ENCODE measurements at regions not wholly inside any gene's neighbourhood (a gene's known extent, or its start where the extent isn't known, plus 50 kb on each side); places are given as distances from the start of the nearest gene placed in this dataset.

DNA sequence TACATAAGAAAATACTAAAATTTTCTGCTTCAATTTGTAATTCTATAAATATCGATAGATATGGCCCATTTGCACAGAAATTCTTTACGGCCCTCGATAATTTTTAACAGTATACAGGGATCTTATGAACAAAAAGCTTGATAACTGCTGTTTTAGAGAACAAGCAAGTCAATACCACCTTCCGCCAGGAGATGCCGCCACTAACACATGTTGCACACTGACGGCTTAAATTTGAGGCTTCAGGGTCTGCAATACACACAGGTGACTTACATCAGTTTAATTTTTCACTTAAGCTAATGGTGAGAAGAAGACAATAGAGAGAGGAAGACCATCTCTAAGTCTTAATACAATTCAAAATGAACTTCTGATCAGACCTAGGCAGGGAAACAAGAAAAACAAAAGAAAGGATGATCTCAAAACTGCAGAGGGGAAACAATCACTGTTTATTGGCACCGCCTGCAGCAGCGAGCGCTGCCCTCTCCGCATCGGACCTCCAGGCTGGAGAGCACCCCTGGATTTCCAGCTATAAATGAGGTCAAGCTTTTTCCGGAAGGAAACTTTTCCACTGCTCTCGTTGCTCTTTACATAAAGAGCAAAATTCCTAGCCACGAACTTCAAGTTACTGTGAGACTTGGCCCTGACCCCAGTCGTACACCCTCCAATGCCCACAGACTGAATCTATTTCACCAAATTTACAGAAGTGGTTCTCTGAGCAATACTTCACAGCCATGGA, 53.9 kb downstream of the OTOR start:
- peaks cover 20% of the 10 kb centered on the region for H3K27me3 ChIP-seq
- H4K20me1 ChIP-seq (ENCODE audit: insufficient read depth, poor library complexity, severe bottlenecking), result no peaks in the 10 kb centered on the region
- DNase-seq (ENCODE audit: low spot score), result peak; percentile 80
- H3K36me3 ChIP-seq (replicated peaks; ENCODE audit: insufficient read depth, low read depth), result no peaks in the 10 kb centered on the region
- H3K79me2 ChIP-seq, result no peaks in the 10 kb centered on the region
- WGBS (ENCODE audit: low lambda C conversion rate, missing lambda C conversion rate), result 51% methylated on average over 15 of the region's 15 CpGs
- H3K4me1 ChIP-seq (ENCODE audit: insufficient read depth), result no peaks in the 10 kb centered on the region
- H3K27ac ChIP-seq, result no peak overlapping the region
- no peaks in the 10 kb centered on the region for H3K9me2 ChIP-seq (replicated peaks; ENCODE audit: insufficient read depth)
- no peak overlapping the region for H2AFZ ChIP-seq
- H3K9me3 ChIP-seq (ENCODE audit: low read depth), result no peaks in the 10 kb centered on the region
- TF ChIP-seq, protein P1, sequence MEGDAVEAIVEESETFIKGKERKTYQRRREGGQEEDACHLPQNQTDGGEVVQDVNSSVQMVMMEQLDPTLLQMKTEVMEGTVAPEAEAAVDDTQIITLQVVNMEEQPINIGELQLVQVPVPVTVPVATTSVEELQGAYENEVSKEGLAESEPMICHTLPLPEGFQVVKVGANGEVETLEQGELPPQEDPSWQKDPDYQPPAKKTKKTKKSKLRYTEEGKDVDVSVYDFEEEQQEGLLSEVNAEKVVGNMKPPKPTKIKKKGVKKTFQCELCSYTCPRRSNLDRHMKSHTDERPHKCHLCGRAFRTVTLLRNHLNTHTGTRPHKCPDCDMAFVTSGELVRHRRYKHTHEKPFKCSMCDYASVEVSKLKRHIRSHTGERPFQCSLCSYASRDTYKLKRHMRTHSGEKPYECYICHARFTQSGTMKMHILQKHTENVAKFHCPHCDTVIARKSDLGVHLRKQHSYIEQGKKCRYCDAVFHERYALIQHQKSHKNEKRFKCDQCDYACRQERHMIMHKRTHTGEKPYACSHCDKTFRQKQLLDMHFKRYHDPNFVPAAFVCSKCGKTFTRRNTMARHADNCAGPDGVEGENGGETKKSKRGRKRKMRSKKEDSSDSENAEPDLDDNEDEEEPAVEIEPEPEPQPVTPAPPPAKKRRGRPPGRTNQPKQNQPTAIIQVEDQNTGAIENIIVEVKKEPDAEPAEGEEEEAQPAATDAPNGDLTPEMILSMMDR (IDR thresholded peaks at IDR 0.05; ENCODE audit: poor library complexity), result peak; percentile 89
- no peak for TF ChIP-seq EZH2phosphoT487 (IDR thresholded peaks at IDR 0.05; ENCODE audit: low read depth, severe bottlenecking, unreplicated experiment)
- H3K4me2 ChIP-seq, result no peak overlapping the region
- H3K4me3 ChIP-seq, result no peak overlapping the region

DNA sequence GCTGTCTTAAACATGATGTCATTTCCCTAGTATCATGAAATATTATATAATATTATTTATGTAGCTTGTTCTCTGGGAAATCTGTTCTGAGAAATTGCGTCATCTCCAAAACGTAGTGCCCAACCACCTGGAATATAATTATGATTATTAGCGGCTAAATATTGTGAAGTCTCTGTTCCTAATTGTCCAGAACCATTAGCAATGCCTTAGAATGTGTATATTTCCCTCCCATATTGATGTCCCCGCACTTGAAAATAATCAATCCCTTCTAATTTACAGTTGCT, 54.4 kb downstream of the OTOR start:
- DNase-seq (ENCODE audit: low spot score), result no peak
- Histone ChIP-seq H3K27ac (no peak overlapping the region), H3K9me3 (ENCODE audit: low read depth) (no peaks in the 10 kb centered on the region), H2AFZ (no peak overlapping the region), H3K4me3 (no peak overlapping the region), H3K36me3 (replicated peaks; ENCODE audit: insufficient read depth, low read depth) (no peaks in the 10 kb centered on the region), H3K4me2 (no peak overlapping the region), H4K20me1 (ENCODE audit: insufficient read depth, poor library complexity, severe bottlenecking) (no peaks in the 10 kb centered on the region), H3K79me2 (no peaks in the 10 kb centered on the region), H3K9me2 (replicated peaks; ENCODE audit: insufficient read depth) (no peaks in the 10 kb centered on the region), H3K27me3 (peaks cover 20% of the 10 kb centered on the region), H3K4me1 (ENCODE audit: insufficient read depth) (no peaks in the 10 kb centered on the region)
- TF ChIP-seq EZH2 (IDR thresholded peaks at IDR 0.05; ENCODE audit: borderline replicate concordance) (no peak), EZH2phosphoT487 (IDR thresholded peaks at IDR 0.05; ENCODE audit: low read depth, severe bottlenecking, unreplicated experiment) (no peak)
- TF ChIP-seq, protein P1 (IDR thresholded peaks at IDR 0.05; ENCODE audit: poor library complexity), result no peak
- WGBS (ENCODE audit: low lambda C conversion rate, missing lambda C conversion rate), result 75% methylated on average over 4 of the region's 4 CpGs

DNA sequence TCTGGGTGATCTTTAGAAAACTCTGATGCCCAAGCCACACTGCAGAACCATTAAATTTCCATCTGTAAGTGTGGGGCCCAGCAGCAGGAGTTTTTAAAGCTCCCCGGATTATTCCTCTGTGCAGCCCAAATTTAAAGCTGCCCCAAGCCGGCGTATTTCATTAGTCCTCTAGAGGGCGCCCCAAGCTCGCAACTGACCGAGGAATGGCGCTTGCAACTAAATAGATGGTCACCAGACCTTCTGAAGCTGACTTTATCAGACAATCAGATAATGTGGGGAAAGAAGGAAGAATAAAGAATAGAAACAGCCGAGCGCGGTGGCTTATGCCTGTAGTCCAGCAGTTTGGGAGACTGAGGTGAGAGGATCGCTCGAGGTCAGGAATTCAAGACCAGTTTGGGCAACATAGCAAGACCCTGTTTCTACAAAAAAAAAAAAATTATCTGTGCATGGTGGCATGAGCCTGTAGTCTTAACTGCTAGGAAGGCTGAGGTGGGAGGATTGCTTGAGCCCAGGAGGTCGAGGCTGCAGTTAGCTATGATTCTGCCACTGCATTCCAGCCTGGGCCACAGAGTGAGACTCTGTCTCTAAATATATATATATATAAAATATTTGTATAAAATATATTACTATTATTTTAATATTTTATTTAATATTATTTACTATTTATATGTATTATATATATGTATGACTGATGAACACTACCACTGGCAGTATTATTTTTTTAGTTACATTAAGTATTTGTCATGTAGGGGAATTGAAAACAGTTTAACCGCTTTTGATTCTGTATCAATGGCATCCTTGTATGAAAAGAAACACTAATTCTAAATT, 56.0 kb downstream of the OTOR start:
- no peaks in the 10 kb centered on the region for H3K79me2 ChIP-seq
- H4K20me1 ChIP-seq (ENCODE audit: insufficient read depth, poor library complexity, severe bottlenecking), result no peaks in the 10 kb centered on the region
- H3K27ac ChIP-seq, result no peak overlapping the region
- 19% methylated on average over 14 of the region's 14 CpGs for WGBS (ENCODE audit: low lambda C conversion rate, missing lambda C conversion rate)
- TF ChIP-seq, protein P1 (IDR thresholded peaks at IDR 0.05; ENCODE audit: poor library complexity), result peak; percentile 87
- no peak for TF ChIP-seq EZH2 (IDR thresholded peaks at IDR 0.05; ENCODE audit: borderline replicate concordance)
- H3K4me3 ChIP-seq, result no peak overlapping the region
- H2AFZ ChIP-seq, result no peak overlapping the region
- H3K4me1 ChIP-seq (ENCODE audit: insufficient read depth), result no peaks in the 10 kb centered on the region
- no peaks in the 10 kb centered on the region for H3K9me3 ChIP-seq (ENCODE audit: low read depth)
- H3K4me2 ChIP-seq, result peak overlapping the region; percentile 33
- no peaks in the 10 kb centered on the region for H3K36me3 ChIP-seq (replicated peaks; ENCODE audit: insufficient read depth, low read depth)
- peaks cover 20% of the 10 kb centered on the region for H3K27me3 ChIP-seq
- DNase-seq (ENCODE audit: low spot score), result peak; percentile 81
- no peaks in the 10 kb centered on the region for H3K9me2 ChIP-seq (replicated peaks; ENCODE audit: insufficient read depth)

All from hepatocyte (in vitro differentiated cells).